Kasumi-1 (cell line): ENCODE measurements at regions not wholly inside any gene's neighbourhood (a gene's known extent, or its start where the extent isn't known, plus 50 kb on each side); places are given as distances from the start of the nearest gene placed in this dataset.
"Not testable (repeated sequence)": the region's sequence is repeated elsewhere in the genome, so short reads cannot be mapped to it uniquely, and the experiment has no call there.

Experiments
- DNase-seq, 2 experiments: peaks; one replicate each; lab custom pipeline; 2025; lab: John Stamatoyannopoulos, UW

DNA sequence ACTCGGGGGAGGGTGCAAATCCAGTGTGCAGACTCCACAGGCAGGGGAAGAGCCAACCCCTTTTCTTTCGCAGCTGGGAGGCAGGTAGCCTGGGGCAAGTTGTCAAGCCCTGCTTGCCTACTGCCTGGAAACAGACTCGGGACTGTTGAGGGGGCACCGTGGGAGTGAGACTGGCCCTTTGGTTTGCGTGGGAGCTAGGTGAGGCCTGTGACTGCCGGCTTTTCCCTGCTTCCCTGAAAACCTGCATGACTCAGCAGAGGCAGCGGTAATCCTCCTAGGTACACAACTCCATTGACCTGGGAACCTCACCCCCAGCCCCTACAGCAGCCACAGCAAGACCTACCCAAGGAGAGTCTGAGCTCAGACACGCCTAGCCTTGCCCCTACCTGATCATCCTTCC, 509.5 kb downstream of the DTWD2 start:
- no peak for DNase-seq

DNA sequence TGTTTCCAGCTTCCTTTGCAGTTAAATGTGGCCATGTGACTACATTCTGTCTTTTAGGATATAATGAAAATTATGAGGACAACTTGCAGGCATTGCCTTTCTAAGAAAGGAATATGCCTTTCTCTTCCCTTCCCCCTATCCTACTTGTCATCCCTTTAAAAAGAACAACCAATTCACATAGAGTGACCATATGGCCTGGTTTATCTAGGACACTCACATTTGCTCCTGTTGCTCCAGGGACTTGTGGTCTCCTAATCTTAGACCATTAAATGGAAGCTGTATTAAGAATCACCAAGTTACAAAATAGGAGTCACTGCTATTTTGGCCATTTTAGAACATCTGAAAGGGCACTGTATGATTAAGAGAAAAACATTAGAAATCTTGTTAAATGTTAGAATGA, 520.3 kb downstream of the DTWD2 start:
- no peak for DNase-seq

DNA sequence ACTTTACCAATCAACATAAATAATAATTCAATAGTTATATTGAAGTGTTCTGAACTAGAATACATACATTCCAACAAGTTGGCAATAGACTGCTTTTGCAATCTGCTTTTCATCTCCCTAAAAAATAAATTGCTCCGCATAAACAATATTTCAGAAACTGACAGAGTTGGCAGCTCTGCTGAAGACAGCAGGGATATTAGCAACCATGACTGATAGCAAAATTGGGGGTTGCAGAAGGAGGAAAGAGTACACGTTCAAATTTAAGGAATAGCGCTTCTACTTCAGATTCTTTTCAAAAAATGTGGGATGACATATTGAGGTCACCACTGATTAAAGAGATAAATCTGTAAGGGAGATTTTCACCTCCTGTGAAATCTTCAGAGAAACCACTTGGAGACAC, 521.2 kb downstream of the DTWD2 start:
- DNase-seq = no peak

DNA sequence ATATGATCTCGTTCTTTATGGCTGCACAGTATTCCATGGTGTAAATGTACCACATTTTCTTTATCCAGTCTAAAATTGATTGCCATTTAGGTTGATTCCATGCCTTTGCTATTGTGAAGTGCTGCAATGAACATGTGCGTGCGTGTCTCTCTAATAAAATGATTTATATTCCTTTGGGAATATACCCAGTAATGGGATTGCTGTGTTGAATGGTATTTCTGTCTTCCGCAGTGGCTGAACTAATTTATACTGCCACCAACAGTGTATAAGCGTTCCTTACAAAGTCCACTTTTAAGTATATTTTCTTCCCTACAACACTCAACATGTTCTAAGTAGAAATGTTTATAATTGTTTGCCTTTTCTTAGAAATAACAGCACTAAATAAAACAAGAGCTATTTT, 521.9 kb downstream of the DTWD2 start:
- no peak for DNase-seq

DNA sequence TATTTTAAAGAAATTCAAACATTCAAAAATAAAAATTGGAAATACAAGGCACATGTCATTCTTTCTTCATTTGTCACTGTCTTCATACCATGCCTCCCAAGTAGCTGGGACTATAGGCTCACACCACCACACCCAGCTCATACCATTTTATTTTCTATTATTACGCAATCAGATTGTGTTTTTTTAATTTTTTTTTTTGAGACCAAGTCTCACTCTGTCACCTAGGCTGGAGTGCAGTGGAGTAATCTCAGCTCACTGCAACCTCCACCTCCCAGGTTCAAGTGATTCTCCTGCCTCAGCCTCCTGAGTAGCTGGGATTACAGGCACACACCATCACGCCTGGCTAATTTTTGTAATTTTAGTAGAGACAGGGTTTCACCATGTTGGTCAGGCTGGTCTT, 526.1 kb downstream of the DTWD2 start:
- DNase-seq = not testable (repeated sequence)

DNA sequence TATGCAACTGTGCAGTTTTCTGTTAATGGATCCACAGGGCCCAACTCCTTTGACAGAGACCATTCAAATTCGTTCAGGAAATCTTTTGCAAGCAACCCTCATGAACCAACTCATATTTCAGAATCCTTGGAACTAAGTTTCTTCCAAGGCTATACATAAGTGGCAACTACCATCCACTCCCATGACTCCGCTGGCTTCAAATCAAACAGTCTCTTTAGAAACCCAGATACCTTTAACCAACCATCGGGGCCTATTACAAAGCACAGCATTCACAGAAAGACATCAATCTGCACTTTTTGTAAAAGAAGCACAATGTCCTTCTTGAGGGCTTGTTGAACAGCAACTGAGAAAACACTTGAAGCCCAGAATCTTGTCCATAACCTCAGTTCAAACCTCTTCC, 526.9 kb downstream of the DTWD2 start:
- no peak for DNase-seq

DNA sequence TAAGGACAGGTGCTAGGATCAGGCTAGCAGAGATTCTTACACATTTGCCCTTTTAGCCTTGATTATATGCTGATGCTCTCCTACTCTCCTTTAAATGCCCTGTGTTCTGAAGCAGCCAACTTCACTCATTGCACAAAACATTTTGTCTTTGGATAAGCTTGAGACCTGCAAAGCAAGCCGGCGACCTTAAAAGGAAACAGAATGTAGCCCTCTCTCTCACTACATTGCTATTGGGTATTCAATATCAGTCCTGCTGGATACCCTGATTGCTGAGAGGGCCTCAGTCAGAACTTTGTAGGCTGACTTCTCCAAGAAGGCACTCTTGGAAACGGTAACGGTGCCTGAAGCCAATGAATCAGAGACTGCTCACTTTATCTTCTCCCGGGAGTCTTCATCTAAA, 528.9 kb downstream of the DTWD2 start:
- DNase-seq = no peak

DNA sequence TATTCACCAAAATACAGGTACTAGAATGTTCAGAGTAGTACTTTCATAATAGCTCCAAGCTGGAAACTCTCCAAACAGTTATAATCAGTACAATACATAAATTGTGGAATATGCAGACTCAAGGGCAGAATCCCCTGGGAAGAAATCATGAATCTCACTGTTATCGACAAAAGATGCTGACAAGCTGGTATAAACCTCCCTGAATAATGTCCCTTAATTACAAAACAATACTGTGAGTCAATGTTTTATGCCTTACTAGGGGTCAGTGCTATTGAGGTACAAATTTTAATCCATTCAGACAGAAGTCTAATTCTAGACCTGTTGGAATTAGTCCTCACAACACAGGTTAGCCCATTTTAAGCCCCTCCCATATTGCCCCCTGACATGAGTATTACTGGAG, 532.3 kb downstream of the DTWD2 start:
- DNase-seq = no peak

DNA sequence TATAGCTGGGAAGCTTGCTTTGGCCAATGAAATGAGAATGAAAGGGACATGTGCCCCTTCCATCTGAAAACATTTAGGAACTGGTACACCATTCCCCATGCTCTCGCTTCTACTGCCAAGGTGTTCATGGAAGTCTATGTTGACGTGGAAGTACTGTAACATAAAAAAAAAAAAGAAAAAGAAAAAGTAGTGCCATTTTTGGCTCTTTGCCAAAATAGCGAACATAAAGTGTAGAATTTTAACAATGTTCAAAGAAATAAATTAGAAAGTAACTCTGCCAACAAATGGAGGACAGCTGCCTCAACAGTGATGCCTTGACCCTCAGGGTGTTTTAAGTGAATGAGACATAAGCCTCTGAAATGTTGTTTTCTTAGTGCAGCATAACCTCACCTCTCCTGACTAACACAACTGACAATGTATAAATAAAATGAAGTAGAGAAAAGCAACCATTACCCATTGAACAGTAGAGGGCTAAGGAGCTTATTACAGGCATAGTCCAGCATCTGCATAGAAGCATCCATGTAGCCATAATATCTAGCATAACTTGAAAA, 536.6 kb downstream of the DTWD2 start:
- no peak for DNase-seq

DNA sequence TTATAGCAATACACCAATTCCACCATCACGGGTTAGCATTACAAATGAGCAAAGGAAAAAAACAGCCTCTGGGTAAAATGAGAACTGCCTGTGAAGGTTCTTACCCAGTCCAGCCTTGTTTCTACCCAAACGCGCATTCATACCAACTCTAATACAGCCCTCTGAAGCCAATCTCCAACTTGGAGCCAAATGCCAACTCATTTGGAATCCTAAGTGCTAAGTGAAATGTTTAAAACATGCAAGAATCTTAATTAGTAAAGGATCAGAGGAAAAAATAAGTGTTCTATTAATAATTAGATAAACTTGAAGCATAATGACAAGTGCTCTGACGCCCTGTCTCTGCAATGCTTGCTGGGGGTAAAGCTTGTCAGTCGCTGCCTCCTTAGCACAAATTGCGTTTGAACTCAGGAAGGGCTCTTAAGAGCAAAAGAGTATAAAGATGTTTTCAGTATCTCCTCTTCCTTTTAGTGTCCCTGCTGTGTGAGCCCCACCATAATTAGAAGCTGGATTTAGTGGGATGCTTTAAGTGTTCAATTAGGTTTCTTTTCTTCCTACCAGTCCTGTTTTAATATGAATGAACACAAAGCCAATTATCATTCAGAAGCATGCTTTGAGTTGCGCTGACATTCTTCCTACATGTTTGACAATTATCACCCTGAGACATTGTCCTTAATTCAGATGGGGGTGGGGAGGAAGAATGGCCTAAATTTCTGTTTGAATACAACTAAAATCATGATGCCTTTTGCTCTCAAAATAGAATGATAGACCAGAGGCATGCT, 537.6 kb downstream of the DTWD2 start:
- DNase-seq = no peak

DNA sequence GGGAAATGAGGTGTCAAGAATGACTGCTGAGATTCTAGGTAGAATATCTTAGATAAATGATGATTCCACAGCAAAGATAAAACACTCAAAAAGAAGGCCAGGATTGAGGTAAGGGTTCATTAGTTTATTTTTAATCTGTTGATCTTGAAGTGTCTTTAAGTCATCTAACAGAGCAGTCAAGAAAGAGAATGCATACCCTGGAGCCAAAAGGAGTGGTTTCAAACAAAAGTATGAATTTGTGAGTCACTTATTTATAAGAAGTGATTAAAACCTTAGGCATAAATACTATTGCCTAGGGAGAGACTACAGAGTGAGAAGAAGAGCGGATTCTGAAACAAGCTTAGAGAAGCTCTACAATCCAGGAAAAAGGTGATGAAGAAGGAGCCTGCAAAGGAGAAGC, 541.0 kb downstream of the DTWD2 start:
- no peak for DNase-seq

DNA sequence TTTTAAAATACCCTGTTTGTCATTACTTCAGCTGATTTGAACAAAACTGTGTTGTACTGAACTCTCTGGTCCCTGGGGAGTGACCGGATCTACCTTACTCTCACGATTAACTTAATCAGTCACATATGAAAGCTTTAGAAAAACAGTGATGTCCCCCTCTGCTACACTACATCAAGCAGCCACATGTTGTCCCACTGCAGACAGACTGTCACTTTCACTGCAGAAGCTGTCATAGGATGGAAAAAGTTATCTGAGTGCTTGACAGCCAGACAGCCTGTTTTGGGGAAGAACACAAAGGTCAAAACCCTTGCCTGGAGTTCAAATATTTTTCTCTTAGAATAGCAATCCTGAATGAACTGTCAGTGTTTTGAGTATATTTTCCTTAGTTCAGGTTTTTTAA, 546.4 kb downstream of the DTWD2 start:
- no peak for DNase-seq

DNA sequence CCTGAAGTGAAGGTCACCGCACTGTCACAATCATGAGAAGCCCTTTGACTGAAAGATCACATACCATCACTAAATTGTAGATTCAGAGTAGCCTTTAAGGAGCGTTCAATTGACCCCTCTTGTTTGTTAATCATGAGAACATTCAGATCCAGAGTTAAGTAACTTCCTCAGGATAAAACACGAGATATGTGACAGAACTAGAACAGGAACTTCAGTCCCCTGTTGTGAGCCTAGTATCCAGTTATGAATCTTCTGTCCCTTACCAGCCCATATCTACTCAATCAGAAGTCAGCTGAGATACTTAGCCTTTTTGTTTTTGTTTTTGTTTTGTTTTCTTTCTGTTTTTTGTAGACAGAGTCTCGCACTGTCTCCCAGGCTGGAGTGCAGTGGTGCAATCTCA, 547.3 kb downstream of the DTWD2 start:
- no peak for DNase-seq

DNA sequence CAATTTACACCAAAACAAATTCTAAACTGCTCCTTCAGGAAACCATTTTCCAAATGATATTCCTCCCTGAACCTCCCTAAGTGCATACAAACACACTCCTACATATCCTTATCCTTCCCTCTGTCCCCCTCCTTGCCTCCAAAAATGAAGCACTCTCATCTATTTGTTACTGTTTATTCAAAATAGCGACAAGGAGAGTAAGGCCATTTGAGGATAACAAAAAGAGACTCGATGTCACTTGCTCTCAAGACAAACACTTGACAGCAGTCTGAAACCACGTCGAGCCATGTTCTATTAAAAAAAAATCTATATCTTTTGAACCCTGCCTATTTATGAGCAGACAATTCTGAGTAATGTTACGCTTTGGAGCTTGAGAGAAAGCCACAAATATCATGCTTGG, 547.9 kb downstream of the DTWD2 start:
- no peak for DNase-seq

DNA sequence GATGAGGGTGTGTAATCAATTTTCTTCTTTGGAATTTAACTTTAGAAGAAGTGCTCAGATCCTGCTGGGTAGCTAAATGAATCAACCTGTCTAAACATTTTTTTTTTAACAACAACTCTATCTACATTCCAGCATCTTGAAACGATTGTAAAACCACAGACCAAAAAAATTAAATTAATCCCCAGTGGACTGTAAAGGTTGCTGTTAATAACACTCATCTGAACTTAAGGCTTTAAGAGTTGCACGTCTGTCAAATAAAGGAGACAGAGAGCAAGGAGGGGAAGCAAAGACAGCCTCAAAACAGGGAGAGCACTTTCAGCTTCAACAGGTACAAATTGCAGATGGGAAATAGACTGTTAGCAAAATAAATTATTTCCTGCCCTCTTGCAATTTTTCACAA, 548.5 kb downstream of the DTWD2 start:
- DNase-seq = no peak

DNA sequence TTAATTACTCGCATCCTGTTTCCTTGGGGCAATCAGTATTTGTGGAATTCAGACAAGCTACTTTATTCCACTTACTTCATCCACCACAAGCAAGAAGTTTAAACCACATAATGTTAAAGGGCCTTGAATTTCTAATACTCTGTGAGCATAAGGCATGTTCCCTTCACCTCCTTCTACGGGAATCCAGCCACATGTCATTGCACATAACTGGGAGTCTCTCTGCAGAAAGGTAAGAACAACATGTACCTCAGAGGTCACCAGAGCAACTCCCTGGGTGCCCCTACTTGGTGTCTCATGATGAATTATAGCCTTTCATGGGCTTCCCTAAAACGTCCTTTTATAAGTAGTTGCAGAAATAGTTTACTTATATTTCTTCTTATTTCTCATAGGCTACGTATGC, 553.2 kb downstream of the DTWD2 start:
- no peak for DNase-seq

DNA sequence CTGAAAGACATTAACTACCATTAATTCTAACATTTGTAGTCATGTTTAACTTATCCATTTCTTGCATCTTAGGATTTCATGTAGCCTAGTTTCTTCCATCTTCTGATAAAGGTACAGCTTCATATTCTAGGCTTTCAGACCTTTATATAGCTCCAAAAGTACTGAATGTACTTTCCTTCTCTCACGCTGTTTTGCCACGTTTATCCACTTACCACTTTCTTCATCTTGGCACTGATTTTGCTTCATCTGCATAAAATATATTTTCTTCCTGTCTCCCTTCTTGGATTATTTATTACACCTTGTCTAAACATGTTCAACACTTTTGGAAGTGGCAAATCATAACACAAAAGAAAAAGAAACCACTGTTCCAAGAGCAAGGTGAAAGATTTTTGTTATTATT, 553.8 kb downstream of the DTWD2 start:
- no peak for DNase-seq

DNA sequence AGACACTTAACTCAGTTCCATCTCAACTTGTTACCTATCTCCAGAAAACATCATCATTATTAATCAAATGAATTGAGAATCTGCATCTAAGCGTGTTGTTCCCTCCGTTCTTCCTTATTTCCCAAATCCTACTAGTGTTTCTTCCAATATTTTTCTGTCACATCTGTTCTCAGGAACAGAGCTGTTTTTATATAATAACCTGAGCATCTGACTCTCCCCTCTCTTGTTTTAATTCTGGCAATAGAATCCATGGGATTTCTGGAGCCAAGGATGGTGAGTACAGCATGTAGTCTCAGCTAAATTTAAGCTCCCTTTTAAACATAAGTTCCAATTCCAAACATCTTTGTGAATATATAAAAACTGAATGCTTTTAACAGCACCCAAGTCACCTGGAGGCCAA, 558.3 kb downstream of the DTWD2 start:
- DNase-seq = no peak

DNA sequence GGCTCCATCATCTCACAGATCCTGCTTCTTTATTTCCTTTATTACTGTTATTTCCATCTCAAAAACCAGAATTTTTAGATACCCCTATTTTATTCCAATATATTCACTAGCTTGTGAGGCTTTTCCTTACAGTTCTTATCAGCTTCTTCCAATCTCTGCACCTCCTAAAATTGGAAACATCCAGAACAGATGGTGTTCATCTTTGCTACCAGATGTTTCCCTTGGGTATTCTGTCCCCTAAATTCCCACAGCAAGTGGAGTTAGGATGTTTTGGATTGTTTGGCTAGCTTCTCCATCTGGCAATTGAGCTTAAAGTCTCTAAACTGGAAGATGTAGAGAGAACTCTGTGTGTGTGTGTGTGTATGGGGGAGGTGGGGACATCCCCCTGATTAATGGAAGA, 580.4 kb downstream of the DTWD2 start:
- no peak for DNase-seq

DNA sequence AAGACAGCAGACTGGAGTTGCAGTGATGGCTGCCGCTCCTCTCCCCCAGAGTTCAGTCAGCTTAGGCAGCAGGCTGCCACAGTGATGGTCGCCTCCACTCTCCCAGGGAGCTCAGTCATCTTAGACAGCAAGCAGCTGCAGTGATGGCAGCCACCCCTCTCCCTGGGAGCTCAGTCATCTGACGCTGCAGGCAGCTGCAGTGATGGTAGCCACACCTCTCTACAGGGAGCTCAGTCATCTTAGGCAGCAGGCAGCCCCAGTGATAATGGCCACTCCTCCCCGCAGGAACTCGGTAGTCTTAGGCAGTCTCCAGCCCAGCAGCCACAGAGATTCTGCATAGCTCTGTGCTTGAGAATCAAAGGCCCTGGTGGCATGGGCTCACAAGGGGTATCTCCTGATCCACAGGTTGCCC, 582.7 kb downstream of the DTWD2 start:
- DNase-seq = no peak

DNA sequence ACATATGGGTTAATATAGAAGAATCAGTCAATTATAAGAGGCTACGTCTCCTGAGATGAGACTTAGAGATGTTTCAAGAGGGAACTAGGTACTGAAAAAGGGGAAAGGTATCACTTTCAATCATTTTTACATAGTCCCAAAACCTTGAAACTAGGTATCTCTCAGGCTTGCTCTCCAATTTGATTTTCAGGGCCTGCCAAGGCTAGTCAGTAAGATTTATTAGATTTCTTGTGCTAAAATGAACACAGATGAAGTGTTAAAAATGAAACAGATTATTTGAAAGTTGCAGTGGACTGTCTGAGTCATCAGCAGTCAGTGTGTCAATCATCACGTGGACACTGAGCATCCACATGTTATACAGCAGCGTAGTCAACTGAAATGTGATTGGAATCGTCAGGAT, 591.1 kb downstream of the DTWD2 start:
- DNase-seq = no peak

DNA sequence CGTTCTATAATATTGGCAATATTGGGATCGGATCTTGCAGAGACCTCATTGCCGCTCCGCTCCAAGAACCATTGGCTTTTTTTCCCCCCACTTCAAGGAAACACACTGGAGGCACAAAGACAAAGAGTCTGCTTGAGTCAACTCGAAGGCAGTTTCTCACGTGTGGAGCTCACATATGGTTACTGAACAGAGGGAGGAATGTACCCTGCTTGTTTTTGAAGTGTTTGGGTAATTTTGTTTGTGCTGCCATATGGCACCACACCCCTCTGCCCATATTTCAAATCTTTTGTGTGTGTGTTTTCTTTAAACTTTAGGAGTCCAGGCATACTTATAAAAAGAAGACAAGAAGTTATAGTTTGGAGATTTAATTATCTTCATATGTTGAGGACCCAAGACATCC, 595.9 kb downstream of the DTWD2 start:
- no peak for DNase-seq

DNA sequence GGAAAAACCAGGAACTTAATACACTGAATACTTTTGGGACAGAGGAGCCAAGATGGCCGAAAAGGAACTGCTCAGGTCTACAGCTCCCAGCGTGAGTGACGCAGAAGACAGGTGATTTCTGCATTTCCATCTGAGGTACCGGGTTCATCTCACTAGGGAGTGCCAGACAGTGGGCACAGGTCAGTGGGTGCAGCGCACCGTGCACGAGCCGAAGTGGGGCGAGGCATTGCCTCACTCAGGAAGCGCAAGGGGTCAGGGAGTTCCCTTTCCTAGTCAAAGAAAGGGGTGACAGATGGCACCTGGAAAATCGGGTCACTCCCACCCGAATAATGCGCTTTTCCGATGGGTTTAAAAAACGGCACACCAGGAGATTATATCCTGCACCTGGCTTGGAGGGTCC, 605.4 kb downstream of the DTWD2 start:
- DNase-seq = not testable (repeated sequence)

DNA sequence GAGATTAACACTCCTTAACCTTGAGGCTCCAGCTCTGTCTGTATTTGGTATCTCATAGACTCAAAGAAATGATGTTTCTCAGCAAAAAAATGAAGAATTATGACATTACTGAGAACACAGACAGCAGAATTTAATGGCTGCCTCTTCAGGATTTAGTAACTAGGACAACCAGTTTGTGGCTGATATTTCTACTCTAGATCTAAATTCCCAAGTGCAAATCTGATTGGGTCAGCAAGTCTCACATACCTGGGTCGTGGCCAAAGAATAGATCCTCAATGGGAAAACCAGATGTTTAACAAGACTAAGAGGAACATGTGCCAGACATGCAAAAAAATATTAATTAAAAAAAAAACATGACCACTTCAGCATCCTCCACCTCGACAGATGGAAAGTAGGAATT, 608.9 kb downstream of the DTWD2 start:
- DNase-seq = no peak
